ENCODE measurements at regions not wholly inside any gene's neighbourhood (a gene's known extent, or its start where the extent isn't known, plus 50 kb on each side); places are given as distances from the start of the nearest gene placed in this dataset.

DNA sequence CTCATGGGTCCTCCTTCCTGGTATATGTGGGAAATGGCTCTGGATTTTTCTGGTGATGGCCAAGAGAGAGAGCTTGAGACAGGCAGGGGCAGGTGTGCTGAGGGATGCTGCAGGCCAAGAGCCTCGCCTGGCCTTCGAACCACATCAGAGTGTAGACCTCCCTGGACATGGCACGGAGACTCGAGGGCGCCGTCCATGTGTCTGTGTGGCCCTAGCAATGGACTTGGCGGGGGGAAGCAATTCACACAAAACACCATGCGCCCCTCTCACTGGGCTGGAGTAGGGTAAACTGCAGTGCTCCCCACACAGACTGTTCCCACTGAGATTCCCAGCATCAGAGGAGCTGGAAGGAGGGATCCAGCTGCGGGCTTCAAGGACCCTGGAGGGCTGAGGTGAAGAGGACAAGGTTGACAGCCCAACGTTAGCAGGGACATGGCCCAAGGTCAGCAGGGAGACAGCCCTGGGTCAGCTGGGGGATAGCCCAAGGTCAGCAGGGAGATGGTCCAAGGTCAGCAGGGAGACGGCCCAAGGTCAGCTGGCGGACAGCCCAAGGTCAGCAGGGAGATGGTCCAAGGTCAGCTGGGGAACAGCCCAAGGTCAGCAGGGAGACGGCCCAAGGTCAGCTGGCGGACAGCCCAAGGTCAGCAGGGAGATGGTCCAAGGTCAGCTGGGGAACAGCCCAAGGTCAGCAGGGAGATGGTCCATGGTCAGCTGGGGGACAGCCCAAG is 75.4 kb upstream of the HDAC4 start:
- TF ChIP-seq POLR2A (IDR thresholded peaks at IDR 0.05): no peak
- TF ChIP-seq, protein P1, sequence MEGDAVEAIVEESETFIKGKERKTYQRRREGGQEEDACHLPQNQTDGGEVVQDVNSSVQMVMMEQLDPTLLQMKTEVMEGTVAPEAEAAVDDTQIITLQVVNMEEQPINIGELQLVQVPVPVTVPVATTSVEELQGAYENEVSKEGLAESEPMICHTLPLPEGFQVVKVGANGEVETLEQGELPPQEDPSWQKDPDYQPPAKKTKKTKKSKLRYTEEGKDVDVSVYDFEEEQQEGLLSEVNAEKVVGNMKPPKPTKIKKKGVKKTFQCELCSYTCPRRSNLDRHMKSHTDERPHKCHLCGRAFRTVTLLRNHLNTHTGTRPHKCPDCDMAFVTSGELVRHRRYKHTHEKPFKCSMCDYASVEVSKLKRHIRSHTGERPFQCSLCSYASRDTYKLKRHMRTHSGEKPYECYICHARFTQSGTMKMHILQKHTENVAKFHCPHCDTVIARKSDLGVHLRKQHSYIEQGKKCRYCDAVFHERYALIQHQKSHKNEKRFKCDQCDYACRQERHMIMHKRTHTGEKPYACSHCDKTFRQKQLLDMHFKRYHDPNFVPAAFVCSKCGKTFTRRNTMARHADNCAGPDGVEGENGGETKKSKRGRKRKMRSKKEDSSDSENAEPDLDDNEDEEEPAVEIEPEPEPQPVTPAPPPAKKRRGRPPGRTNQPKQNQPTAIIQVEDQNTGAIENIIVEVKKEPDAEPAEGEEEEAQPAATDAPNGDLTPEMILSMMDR (IDR thresholded peaks at IDR 0.05): no peak

All from testis (tissue), 2 donors.